Type B pancreatic cell (in vitro differentiated cells): ENCODE measurements at regions not wholly inside any gene's neighbourhood (a gene's known extent, or its start where the extent isn't known, plus 50 kb on each side); places are given as distances from the start of the nearest gene placed in this dataset.

Experiments
- DNase-seq: peaks from one replicate; pipeline ENCODE4 v3.0.0; 2021; ENCODE audit warnings: mixed read lengths; ENCODE audit not compliant: unreplicated experiment; ENCODE audit errors: extremely low spot score
- H3K27ac Mint-ChIP-seq: 2 replicates; pipeline ENCODE4 v1.8.0; 2021; ENCODE audit warnings: mild to moderate bottlenecking, mixed read lengths
- H3K27me3 Mint-ChIP-seq: 2 replicates; pipeline ENCODE4 v1.8.0; 2021; ENCODE audit warnings: mixed read lengths
- H3K36me3 Mint-ChIP-seq: 2 replicates; pipeline ENCODE4 v1.8.0; 2021; ENCODE audit warnings: mixed read lengths
- H3K4me1 Mint-ChIP-seq: one replicate; pipeline ENCODE4 v1.8.0; 2021; ENCODE audit warnings: mixed read lengths; ENCODE audit not compliant: unreplicated experiment
- H3K4me3 Mint-ChIP-seq: 2 replicates; pipeline ENCODE4 v1.8.0; 2021; ENCODE audit warnings: mild to moderate bottlenecking, mixed read lengths
- H3K9me3 Mint-ChIP-seq: 2 replicates; pipeline ENCODE4 v1.8.0; 2021; ENCODE audit warnings: mixed read lengths
- TF ChIP-seq, protein P1 (sequence below): fragments of 200-600 bp; sonication (generic); conservative IDR thresholded peaks from 2 replicates; pipeline ENCODE4 v1.5.0; 2021; ENCODE audit warnings: antibody characterized with exemption, mild to moderate bottlenecking

DNA sequence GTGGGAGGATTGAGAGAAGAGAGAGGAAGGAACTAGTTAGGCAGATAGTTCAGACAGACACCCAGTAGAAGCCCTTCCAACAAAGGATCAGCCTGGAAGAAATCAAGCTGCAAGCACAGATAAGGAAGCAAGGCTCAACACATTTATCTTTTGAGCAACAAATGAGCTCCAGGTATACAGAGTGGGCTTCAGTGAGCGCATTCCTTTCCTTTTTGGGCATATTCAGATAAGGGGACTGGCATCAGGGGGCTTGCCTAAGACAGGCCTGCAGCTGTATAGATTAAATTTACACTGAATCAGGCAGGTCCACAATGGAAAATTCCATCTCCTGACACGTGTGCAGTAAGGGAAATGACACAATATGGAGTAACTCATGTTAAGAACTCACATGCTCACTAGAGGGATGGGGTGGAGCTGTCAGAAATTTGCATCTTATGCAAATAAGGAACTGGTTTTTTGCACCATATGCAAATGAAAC lies 147.2 kb downstream of the AKR1D1 start:
- peaks cover 4% of the 10 kb centered on the region for H3K36me3 Mint-ChIP-seq
- H3K27ac Mint-ChIP-seq, result no peak overlapping the region
- TF ChIP-seq, protein P1, sequence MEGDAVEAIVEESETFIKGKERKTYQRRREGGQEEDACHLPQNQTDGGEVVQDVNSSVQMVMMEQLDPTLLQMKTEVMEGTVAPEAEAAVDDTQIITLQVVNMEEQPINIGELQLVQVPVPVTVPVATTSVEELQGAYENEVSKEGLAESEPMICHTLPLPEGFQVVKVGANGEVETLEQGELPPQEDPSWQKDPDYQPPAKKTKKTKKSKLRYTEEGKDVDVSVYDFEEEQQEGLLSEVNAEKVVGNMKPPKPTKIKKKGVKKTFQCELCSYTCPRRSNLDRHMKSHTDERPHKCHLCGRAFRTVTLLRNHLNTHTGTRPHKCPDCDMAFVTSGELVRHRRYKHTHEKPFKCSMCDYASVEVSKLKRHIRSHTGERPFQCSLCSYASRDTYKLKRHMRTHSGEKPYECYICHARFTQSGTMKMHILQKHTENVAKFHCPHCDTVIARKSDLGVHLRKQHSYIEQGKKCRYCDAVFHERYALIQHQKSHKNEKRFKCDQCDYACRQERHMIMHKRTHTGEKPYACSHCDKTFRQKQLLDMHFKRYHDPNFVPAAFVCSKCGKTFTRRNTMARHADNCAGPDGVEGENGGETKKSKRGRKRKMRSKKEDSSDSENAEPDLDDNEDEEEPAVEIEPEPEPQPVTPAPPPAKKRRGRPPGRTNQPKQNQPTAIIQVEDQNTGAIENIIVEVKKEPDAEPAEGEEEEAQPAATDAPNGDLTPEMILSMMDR, result no peak
- peaks cover 13% of the 10 kb centered on the region for H3K9me3 Mint-ChIP-seq
- H3K4me1 Mint-ChIP-seq, result peaks cover 6% of the 10 kb centered on the region
- no peaks in the 10 kb centered on the region for H3K27me3 Mint-ChIP-seq
- no peak overlapping the region for H3K4me3 Mint-ChIP-seq
- DNase-seq, result no peak

GRCh38 chr7:138226001-138226476 lies 149.8 kb downstream of the AKR1D1 start:
- H3K4me3 Mint-ChIP-seq, result no peak overlapping the region
- H3K27me3 Mint-ChIP-seq, result no peaks in the 10 kb centered on the region
- peaks cover 11% of the 10 kb centered on the region for H3K4me1 Mint-ChIP-seq
- DNase-seq, result no peak
- peaks cover 13% of the 10 kb centered on the region for H3K9me3 Mint-ChIP-seq
- no peak overlapping the region for H3K27ac Mint-ChIP-seq
- no peaks in the 10 kb centered on the region for H3K36me3 Mint-ChIP-seq
- TF ChIP-seq, protein P1, result no peak

- Mint-ChIP-seq H3K9me3 (peaks cover 7% of the 10 kb centered on the region), H3K27ac (no peak overlapping the region)
Measured at GRCh38 chr7:138226745-138227279, 150.6 kb downstream of the AKR1D1 start.

GRCh38 chr7:138228119-138228518 lies 151.9 kb downstream of the AKR1D1 start:
- H3K4me1 Mint-ChIP-seq, result peaks cover 11% of the 10 kb centered on the region
- no peak overlapping the region for H3K27ac Mint-ChIP-seq
- no peak overlapping the region for H3K4me3 Mint-ChIP-seq
- TF ChIP-seq, protein P1, result no peak
- peaks cover 4% of the 10 kb centered on the region for H3K9me3 Mint-ChIP-seq
- H3K36me3 Mint-ChIP-seq, result no peaks in the 10 kb centered on the region
- no peak for DNase-seq
- H3K27me3 Mint-ChIP-seq, result no peaks in the 10 kb centered on the region

More at GRCh38 chr7:138226745-138227279, 150.6 kb downstream of the AKR1D1 start:
- no peaks in the 10 kb centered on the region for H3K27me3 Mint-ChIP-seq
- no peak for DNase-seq
- no peak overlapping the region for H3K4me3 Mint-ChIP-seq
- peaks cover 11% of the 10 kb centered on the region for H3K4me1 Mint-ChIP-seq
- H3K36me3 Mint-ChIP-seq, result no peaks in the 10 kb centered on the region
- TF ChIP-seq, protein P1, result no peak

DNA sequence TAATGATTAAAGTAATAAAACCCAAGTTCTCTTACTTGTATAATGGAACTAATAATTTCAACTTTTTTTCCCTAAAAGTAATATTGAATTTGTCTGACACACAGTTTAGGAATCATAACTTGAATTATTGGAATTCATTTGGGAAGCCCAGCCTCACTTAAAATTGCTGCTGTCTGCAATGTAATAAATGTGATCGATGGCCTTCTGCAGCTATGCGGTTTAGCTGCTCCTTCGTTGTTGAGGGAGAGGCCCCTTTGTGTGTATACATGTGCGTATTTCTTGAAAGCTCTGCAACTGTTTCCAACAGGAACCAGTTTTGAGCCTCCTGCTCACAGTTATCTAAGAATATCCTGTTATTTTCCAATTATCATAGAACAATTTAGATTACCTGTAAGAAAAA lies 152.5 kb downstream of the AKR1D1 start:
- TF ChIP-seq, protein P1, result no peak
- Mint-ChIP-seq H3K4me3 (peak overlapping the region; percentile 71), H3K27ac (peak overlapping the region; percentile 87), H3K36me3 (no peaks in the 10 kb centered on the region), H3K27me3 (no peaks in the 10 kb centered on the region), H3K9me3 (peaks cover 4% of the 10 kb centered on the region), H3K4me1 (peaks cover 11% of the 10 kb centered on the region)
- DNase-seq, result no peak
